GM04504 (cell line): ENCODE measurements at regions not wholly inside any gene's neighbourhood (a gene's known extent, or its start where the extent isn't known, plus 50 kb on each side); places are given as distances from the start of the nearest gene placed in this dataset.
A peak's percentile ranks its signal among the peaks of the same experiment; 100 is the strongest.
"Not testable (repeated sequence)": the region's sequence is repeated elsewhere in the genome, so short reads cannot be mapped to it uniquely, and the experiment has no call there.

Experiments used
- DNase-seq: peaks from one replicate; pipeline ENCODE4 v3.0.0-alpha.2; 2012; ENCODE audit warnings: low read depth

GRCh38 chr6:16903470-16903869 lies 142.2 kb upstream of the ATXN1 start:
- DNase-seq, result peak; percentile 35

DNA sequence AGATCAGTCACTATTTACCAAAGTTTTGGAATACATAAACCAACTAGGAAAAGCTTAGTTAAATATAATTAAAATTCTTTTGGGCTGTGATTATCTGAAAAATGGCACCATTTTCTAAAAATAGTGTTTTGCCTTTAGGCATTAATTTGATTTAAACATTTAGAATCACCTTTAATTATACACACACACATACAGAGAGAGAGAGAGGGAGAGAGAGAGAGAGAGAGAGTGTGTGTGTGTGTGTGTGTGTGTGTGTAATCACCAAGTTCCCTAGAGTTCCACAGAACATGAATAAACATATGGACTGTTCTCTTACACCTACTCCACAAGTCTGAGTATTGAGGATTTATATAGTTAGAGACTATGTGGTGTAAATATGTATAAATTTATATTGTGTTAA lies 141.2 kb upstream of the ATXN1 start:
- no peak for DNase-seq

DNA sequence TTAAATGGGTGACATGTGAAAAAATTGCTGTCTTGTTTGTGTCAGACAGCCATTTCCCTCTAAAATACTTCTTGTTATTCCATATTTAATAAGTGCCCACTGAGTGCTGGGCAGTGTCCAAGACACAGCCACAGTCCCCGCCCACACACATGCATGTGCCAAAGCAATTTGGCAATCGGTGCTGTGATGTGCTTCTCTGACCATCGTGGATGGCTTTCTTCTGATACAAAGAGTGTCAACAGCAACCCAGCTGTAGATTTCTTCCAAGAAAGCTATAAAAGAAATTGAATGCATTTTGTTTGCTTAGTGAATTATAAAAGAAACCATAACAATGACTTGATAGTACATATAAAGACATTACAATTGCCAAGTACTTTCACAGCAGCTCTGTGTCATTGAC lies 140.5 kb upstream of the ATXN1 start:
- peak; percentile 46 for DNase-seq

GRCh38 chr6:16901306-16901705 lies 140.0 kb upstream of the ATXN1 start:
- no peak for DNase-seq

DNA sequence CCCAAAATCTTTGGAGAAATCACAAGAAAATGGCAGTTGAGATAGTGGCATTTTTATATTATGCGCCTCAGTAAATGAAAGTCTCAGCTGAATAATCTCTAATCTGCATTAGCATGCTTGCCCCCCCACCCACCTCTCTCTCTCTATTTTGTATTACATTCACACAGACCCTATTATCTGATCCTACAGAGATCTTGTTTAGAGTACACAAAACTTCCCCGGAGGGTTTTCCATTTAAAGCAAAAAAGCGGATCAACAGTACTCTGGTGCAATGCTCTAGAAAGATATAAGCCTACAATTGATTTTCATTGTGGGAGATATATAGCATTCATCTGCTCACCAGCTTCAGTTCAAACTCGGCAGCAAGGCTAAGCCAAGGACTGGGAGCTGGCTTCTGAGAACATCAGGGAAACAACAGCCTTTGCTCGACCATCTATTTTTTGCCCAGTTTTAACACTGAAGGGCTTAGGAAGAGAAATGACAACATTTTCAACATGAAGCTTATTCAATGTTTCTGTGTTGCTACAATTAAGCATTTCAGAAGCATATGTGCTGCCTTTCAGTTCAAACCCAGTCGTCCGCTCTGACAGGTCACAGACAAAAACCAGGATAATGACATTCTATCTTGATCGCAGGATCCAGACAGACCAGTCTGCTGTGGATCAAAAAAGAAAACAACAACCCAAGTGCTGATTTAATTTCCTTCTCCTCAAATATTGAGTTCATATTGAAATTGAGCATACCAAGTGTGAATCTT lies 137.6 kb upstream of the ATXN1 start:
- no peak for DNase-seq

DNA sequence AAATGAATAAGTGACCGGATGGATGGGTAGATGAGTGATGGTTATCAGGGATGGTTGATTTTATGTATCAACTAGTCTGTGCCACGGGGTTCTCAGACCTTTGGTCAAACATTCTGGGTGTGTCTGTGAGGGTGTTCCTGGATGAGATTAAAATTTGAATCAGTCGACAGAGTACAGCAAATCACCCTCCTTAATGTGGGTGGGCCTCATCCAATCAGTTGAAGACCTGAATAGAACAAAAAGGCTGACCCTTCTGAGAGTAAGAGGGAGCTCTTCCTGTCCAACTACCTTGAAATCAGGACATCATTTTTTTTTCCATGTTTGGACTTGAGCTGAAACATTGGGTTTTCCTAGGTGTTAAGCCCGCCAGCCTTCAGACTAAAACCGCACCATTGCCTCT lies 136.4 kb upstream of the ATXN1 start:
- DNase-seq, result no peak

DNA sequence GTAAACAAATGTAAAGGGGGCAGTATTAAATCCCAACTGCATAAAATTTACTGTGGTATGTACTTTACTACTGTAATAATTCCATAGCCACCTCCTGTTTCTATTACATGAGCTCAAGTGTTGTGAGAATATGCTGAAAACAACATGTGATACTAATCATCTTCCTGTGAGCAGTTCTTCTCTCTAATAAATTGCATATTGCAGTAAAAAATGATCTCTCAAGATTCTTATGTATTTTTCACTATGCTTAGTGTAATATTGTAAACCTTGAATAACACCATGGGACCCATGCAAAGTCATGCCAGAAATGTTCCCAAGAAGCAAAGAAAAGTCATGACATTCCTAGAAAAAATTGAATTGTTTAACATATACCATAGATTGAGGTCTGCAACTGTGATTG lies 133.0 kb upstream of the ATXN1 start:
- no peak for DNase-seq

DNA sequence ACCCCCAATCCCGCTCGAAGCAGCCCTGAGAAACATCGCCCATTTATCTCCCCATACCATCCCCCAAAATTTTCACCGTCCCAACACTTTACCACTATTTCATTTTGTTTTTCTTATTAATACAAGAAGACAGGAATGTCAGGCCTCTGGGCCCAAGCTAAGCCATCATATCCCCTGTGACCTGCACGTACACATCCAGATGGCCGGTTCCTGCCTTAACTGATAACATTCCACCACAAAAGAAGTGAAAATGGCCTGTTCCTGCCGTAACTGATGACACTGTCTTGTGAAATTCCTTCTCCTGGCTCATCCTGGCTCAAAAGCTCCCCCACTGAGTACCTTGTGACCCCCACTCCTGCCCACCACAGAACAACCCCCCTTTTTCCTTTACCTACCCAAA lies 129.8 kb upstream of the ATXN1 start:
- DNase-seq, result not testable (repeated sequence)

- DNase-seq, result no peak
These were observed 124.3 kb upstream of the ATXN1 start for GRCh38 chr6:16885411-16886160.

- DNase-seq, result no peak
These were observed 123.3 kb upstream of the ATXN1 start for GRCh38 chr6:16884526-16884925.

DNA sequence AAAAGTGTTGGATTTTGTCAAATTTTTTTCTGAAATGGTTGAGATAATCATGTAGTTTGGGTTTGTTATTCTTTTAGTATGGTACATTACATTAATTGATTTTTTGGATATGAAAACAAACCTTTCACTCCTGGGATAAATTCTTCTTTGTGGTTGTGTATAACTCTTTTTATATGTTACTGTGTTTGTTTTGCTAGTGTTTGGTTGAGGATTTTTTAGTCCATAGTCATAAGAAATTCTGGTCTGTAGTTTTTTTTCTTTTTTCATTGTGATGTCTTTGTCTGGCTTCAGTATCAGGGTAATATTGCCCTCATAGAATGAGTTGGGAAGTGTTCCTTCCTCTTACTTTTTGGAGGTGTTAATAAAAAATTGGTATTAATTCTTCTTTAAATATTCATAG lies 122.2 kb upstream of the ATXN1 start:
- no peak for DNase-seq

DNA sequence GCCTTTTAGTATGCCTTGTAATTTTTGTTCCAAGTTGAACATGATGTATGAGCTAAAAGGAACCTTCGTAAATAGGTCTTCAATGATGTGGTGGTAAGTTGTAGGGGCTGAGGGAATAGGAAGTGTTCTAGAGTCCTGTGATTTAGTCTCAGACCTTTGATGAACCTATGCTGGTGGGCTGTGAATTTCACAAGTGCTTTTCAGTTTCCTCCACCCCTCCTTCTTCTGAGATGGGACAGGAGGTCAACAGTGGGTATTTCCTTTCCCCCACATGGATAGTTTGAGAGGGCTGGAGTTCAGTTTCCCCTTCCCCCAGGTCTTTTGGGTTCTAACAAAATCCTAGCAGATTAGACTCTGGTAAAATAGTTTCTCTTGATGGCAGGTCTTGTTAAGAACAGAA lies 121.0 kb upstream of the ATXN1 start:
- DNase-seq, result no peak

- DNase-seq, result not testable (repeated sequence)
These were observed 115.6 kb upstream of the ATXN1 start for GRCh38 chr6:16876852-16877251.

- DNase-seq, result no peak
These were observed 114.9 kb upstream of the ATXN1 start for GRCh38 chr6:16876201-16876600.

- DNase-seq, result no peak
These were observed 112.4 kb upstream of the ATXN1 start for GRCh38 chr6:16873698-16874097.

GRCh38 chr6:16872543-16873235 lies 111.4 kb upstream of the ATXN1 start:
- DNase-seq, result no peak

GRCh38 chr6:16871047-16871446 lies 109.8 kb upstream of the ATXN1 start:
- no peak for DNase-seq

DNA sequence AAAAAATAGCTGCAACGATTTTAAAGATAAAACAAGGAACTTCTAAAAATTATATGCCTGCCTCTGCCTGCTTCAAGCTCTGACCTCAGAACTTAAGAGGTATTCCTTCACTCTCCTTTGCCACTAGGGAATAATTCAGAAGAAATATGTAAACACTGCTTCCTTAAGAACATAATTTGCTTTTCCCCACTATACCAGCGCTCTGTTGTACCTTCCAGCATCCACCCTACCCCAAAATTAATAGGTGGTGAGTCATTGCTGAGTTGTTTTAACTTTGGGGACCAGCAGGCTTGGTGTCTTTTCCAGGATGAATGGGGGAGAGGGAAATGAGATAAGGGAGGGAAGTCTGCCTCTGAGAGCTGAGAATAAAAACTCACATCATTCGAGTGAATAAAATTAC lies 107.7 kb upstream of the ATXN1 start:
- DNase-seq, result no peak

- DNase-seq, result no peak
These were observed 96.8 kb upstream of the ATXN1 start for GRCh38 chr6:16857969-16858592.

GRCh38 chr6:16855460-16855859 lies 94.2 kb upstream of the ATXN1 start:
- no peak for DNase-seq

DNA sequence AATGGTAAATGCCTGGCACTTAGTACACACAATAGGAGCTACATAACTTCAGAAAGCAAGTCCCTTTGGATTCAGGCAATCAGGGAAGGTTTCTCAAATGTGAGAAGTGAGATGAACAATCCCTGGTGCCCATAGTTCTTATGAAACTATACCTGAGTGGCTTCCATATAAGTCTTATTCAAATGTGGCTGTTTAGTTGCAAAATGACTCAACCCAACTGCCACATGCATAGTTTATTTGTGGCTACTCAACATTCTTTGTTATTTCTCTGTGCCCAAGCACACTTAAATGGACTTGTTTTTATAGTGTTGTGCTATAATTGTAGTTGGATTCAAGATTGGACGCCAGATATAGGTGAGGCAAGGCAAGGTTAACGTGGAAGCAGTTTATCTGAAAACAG lies 93.7 kb upstream of the ATXN1 start:
- DNase-seq, result no peak

DNA sequence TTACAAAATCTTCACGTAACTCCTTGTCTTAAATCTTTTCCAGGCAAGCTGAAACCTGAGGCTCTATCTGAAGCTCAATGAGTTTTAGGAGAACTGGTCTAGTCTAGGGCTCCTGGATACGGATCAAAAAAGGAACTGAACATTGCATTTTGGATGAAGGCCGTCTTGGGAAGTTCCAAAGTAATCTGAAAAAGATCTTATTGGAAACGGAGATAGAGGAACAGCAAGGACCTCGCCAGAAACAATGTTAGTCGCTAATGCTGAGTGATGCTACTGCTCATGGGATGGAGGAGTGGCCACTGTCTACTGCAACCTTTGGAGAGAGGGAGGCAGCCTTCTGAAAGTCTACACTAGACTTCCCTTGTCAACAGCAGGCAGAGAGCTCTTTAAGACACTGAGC lies 91.4 kb upstream of the ATXN1 start:
- no peak for DNase-seq

GRCh38 chr6:16851758-16852157 lies 90.5 kb upstream of the ATXN1 start:
- no peak for DNase-seq
